ENCODE measurements at regions not wholly inside any gene's neighbourhood (a gene's known extent, or its start where the extent isn't known, plus 50 kb on each side); places are given as distances from the start of the nearest gene placed in this dataset.
A peak's percentile ranks its signal among the peaks of the same experiment; 100 is the strongest.
"Not testable (repeated sequence)": the region's sequence is repeated elsewhere in the genome, so short reads cannot be mapped to it uniquely, and the experiment has no call there.

DNA sequence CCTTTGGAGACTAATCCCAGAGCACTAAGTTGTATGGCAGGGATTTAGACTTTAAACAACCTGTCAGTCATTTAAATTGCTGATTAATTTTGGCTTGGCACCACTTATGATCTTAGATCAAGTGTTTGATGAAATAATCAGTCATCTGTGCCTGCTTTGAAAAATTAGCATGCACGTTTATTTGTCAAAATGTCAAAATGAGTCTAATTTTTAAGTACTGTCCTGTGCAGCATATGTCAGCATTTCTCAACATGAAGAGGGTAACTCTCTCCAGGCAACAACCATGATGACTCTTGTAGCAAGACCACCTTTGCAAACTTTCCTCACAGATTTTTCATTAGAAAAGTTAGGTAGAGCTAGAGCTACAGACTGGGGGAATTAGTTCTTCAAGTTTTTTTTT is 155.7 kb upstream of the GJE1 start:
- DNase-seq (ENCODE audit: insufficient read length, low spot score) (no peak), FAIRE-seq (no peak)

DNA sequence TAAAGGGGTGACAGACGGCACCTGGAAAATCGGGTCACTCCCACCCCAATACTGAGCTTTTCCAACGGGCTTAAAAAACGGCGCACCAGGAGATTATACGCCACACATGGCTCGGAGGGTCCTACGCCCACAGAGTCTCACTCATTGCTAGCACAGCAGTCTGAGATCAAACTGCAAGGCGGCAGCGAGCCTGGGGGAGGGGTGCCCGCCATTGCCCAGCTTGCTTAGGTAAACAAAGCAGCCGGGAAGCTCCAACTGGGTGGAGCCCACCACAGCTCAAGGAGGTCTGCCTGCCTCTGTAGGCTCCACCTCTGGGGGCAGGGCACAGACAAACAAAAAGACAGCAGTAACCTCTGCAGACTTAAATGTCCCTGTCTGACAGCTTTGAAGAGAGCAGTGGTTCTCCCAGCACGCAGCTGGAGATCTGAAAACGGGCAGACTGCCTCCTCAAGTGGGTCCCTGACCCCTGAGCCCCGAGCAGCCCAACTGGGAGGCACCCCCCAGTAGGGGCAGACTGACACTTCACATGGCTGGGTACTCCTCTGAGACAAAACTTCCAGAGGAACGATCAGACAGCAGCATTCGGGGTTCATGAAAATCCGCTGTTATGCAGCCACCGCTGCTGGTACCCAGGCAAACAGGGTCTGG is 162.8 kb upstream of the GJE1 start:
- not testable (repeated sequence) for DNase-seq (ENCODE audit: insufficient read length, low spot score); FAIRE-seq

DNA sequence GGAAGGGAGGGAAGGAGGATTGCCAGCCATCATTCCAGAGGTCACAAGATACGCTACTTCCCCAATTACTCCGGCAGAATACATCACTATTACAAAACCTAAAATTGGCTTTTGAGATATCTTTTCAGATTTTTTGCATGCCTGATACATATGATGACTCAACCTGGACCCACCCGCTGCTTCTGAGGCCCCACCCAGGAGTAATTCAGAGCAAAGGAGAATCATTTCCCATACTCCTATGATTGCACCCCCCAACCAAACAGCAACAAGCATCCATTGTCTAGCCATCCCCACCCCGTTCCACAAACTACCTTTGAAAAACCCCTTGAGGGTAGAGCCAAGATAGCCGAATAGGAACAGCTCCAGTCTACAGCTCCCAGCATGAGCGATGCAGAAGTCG is 163.5 kb upstream of the GJE1 start:
- FAIRE-seq (no peak), DNase-seq (ENCODE audit: insufficient read length, low spot score) (no peak)

DNA sequence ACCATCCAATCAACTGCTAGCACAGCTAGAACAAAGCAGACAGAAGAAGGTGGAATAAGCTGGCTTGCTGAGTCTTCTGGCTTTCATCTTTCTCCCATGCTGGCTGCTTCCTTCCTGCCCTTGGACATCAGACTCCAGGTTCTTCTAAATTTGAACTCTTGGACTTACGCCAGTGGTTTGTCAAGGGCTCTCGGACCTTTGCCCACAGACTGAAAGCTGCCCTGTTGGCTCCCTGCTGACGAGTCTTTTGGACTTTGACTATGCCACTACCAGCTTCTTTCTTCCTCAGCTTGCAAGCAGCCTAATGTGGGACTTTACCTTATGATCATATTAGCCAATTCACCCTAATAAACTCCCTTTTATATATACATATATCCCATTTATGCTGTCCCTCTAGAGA is 164.1 kb upstream of the GJE1 start:
- DNase-seq (ENCODE audit: insufficient read length, low spot score), result no peak
- FAIRE-seq, result no peak

DNA sequence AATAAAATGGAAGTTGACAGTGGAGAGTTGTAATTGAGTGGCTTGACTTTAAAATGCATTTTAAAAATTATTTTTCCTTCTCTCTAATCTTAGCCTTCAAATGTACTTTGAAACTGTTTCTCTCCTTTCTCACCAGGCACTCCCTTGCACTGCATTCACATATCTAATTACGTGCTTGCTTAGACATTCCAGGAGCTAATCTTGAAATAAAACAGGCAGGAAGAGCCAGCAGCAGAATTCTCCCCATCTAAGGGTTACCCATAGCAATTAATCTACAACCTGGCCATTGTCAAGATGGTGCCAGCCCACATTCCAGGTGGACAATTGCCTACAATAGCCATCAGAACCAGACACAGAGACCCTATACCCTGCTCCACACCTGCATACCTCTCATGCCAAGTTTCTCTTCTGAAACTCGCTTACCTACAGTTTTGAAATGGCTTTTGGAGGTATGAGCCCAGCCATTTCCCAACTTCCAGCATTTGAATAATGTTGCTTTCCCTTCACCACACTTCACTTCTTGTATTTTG is 167.6 kb upstream of the GJE1 start:
- no peak for DNase-seq (ENCODE audit: insufficient read length, low spot score)
- FAIRE-seq, result no peak

DNA sequence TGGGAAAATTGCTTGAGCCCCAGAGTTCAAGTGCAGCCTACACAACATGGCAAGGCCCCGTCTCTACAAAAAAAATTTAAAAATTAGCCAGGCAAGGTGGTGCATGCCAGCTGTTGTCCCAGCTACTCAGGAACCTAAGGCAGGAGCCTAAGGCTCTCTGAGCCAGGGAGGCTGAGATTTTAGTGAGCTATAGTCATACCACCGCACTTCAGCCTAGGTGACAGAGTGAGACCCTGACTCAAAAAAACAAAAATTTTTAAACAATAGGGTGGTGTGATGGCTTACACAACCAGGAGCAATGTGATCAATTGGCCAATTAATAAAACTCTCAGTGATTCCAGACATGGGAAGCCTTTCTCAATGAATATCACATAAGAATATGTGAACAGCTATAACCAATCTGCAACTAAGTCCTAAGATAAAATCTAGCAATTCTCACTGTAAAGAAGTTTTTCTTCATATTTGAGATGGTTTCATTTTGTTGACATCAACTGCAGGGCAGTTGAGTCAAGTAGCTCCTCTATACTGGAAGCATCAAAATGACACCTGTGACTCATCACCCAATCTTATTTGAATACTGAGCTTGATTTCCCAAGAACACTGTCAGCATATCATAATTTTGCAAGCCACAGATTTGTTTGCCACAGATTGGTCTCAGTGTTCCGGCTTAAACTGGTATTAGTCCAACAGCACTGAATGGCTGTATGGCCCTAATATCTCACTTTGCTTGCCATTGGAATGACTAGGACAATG is 169.0 kb upstream of the GJE1 start:
- DNase-seq (ENCODE audit: insufficient read length, low spot score), result no peak
- FAIRE-seq, result no peak

DNA sequence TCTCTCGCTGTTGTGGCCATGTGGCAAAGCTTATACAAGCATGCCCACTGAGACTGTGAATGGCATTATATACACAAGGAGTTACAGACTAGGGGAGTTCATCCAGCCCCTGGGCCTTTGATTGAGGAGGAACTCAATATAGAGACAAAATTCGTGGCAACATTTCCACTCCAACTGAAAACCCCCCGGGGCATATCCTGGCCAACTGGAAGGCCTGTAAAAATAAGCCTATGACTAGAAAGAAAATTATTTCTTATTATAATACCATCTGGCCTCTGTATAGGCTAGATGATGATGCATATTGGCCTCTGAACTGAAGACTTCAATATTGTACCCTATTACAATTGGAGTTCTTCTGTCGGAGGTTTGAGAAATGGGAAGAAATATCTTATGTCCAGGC is 175.5 kb upstream of the GJE1 start:
- DNase-seq (ENCODE audit: insufficient read length, low spot score), result no peak

DNA sequence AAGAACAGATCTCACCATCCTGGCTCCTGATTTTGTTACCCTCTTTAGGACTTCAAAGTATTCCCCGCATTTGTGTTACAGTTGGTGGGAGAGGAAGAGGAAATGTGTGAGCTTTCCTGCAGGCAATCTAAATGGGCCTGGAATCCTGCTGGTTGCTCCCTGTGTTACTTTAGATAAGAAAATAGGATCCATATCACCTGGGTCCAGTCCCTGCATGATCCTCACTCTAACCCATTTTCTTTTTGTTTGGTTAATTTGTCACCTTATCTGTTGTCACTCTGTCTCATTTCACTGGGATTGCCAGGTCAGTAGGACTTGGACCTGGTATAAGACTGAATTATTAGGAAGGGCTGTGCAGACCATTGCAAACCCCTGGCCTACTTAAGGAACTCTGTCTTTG is 175.9 kb upstream of the GJE1 start:
- no peak for FAIRE-seq

More for the DNA sequence above, 175.5 kb upstream of the GJE1 start:
- FAIRE-seq, result no peak

DNA sequence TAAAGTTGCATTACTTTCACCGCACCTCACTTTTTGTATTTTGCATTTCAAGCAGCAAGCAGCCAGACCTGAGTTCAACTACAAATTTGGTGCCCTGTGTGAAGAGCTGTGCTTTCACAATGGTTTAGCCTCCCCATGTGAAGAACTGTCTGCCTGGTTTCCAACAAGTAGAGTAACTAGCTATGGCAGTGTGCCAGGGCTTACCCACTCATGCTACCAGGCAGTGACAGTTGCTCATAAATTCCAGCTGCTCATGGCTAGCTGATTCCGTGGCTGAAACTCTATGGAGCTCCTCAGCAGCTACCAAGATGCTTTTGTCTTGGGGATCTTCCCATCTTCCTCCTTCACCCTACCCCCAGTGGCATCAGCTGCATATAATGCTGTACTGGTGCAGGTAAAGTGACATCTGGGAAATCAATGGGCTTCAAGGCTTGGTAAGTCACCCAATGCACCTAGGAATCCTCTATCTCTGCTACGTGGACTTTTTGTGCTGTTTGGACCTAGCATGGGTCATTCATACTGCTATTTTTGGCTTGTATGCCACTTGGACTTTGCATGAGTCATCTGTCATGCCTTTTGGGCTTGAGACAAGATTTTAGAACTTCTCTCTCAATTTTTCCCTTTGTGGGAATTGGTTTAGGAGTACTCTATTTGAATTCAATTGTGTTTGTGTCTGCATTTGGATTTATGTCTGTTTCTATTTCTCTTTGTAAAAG is 176.5 kb upstream of the GJE1 start:
- no peak for FAIRE-seq
- no peak for DNase-seq (ENCODE audit: insufficient read length, low spot score)

More for the DNA sequence above, 175.9 kb upstream of the GJE1 start:
- no peak for DNase-seq (ENCODE audit: insufficient read length, low spot score)

DNA sequence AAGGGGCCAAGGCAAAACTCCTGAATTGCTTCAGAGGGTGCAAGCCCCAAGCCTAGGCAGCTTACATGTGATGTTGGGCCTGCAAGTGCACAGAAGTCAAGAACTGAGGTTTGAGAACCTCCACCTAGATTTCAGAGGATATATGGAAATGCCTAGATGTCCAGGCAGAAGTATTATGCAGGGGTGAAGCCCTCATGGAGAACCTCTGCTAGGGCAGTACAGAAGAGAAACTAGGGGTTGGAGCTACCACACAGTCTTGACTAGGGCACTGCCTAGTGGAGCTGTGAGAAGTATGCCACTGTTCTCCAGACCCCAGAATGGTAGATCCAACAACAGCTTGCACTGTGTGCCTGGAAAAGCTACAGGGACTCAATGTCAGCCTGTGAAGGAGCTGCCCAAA is 179.7 kb upstream of the GJE1 start:
- no peak for DNase-seq (ENCODE audit: insufficient read length, low spot score)
- FAIRE-seq, result no peak

DNA sequence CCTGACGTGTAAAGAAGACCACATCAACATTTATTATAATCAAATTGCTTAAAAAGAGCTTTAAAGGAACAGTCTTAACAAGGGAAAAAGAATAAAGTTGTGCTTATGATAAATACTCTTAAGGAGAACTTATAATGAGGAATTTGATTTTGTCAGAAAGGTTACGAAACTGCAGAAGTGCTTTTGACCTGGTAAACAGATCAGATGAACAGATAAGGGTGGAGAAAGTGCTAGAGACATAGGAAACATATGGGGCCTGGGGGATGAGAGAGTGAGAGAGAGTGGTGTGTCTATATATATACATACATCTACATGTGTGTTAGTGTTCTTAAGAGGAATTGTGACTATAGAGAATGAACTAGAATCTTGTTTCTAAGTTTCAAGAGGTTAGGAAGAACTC is 186.2 kb upstream of the GJE1 start:
- FAIRE-seq (no peak), DNase-seq (ENCODE audit: insufficient read length, low spot score) (no peak)

DNA sequence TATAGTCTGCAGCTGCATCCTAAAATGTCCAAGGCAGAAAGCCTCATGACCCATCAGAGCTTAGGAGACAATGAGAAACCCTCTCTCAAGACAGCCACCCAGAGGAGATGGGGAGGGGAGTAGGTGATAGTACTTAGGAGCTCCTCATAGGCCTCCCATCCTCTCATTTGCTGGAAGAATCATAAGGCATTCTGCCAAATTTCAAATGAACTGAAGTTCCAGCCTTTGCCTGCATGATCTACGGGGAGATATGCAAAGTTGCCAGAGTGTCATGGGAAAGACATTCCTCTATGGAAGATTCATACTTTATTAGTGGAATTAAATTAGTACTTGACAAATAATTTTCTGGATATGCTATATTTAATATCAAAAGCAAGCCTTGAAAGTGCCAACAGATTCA is 194.1 kb upstream of the GJE1 start:
- DNase-seq (ENCODE audit: insufficient read length, low spot score) (no peak), FAIRE-seq (no peak)

DNA sequence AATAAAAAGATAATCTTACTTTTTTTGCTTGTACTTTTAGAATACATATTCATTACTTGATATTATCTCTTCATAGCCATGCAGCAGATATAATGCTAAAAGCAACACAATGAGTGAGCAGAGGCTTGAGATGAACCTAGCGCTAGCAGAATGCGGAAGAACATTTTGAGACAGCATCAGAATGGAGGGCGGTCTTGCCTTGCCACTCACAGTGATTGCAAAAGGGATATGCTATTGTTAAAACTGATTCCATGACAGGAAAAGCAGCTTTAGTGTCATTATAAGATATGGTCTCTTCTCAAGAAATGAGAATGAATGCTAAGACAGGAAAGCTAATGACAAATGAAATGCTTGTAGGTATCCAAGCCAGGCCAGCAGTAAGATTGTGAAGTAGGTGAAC is 200.0 kb upstream of the GJE1 start:
- DNase-seq (ENCODE audit: insufficient read length, low spot score), result no peak
- no peak for FAIRE-seq

DNA sequence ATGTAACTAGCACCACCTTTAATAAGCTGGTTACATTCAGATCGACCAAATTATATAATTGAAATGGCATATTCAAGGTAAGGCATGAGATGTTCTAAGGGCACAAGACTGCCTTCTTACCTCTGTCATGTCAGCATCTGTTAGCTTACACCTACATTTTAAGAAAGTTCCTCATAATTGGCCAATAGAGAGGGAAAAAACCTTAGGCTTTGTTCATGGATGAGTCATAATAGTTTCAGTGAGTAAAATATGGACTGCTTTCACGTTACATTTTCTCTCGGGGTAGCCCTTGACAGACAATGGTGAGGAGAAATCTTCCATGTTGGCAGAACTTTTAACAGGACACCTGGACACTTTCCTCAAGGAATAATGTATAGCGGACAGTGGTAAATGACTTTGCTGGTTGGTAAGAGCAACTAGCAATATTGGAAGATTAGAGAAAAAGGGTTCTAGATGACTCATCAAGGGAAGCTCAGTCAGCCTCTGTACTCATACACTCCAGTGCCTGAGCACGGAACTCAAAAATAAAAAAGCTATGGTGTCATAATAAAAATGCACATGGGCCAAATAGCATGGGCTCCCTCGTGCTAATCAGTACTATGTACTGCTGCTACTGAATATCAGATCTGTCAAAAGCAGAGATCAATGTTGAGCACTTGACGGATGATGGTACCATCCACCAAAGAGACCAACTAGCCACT is 206.4 kb upstream of the GJE1 start:
- FAIRE-seq; DNase-seq (ENCODE audit: insufficient read length, low spot score): not testable (repeated sequence)

DNA sequence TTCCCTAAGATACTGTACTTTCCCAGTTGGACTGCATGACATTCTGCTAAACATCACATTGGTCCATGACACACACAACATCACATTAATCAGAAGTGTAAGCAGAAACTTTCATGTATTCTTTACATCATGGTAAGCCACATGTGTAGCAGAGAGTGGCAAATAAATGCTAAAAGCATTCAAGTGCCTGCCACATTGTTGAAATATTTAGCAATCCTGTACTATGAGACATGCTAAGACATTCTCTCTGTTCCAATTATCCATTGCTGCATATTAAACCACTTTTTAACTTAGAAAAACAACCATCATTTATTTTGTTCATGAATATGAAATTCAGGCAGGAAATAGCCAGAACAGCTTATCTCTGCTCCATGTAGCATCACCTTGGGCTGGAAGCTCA is 207.7 kb upstream of the GJE1 start:
- DNase-seq (ENCODE audit: insufficient read length, low spot score), result no peak
- no peak for FAIRE-seq

DNA sequence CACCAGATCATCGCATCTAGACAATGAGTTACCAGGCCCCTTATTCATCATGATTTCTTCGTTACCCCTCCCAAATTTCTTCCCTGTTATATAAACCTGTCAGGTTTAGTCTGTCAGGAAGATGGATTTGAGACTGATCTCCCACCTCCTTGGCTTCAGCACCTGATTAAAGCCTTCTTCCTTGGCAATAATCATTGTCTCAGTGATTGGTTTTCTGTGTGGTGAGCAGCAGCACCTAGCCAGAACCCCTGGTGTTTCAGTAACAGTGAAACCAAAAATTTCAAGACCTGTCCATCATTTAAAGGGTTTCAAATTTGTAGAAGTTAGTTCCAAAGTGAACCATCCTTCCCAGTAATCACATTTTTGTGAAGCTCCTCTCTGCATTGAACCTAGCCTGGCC is 209.8 kb upstream of the GJE1 start:
- no peak for FAIRE-seq

DNA sequence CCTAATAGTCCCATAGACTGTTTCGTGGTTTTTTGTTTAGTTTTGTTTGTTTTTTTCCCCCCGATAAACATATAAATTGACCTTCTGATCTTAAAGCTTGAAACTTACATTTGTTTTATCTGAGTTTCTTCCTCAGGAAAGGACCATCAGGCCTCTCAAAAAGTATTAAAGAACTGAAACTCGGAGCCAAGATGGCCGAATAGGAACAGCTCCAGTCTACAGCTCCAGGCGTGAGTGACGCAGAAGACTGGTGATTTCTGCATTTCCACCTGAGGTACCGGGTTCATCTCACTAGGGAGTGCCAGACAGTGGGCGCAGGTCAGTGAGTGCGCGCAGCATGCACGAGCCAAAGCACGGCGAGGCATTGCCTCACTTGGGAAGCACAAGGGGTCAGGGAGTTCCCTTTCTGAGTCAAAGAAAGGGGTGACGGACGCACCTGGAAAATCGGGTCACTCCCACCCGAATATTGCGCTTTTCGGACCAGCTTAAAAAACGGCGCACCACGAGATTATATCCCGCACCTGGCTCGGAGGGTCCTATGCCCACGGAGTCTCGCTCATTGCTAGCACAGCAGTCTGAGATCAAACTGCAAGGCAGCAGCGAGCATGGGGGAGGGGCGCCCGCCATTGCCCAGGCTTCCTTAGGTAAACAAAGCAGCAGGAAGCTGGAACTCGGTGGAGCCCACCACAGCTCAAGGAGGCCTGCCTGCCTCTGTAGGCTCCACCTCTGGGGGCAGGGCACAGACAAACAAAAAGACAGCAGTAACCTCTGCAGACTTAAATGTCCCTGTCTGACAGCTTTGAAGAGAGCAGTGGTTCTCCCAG is 215.8 kb upstream of the GJE1 start:
- not testable (repeated sequence) for FAIRE-seq; DNase-seq (ENCODE audit: insufficient read length, low spot score)

More for the DNA sequence above, 209.8 kb upstream of the GJE1 start:
- no peak for DNase-seq (ENCODE audit: insufficient read length, low spot score)

DNA sequence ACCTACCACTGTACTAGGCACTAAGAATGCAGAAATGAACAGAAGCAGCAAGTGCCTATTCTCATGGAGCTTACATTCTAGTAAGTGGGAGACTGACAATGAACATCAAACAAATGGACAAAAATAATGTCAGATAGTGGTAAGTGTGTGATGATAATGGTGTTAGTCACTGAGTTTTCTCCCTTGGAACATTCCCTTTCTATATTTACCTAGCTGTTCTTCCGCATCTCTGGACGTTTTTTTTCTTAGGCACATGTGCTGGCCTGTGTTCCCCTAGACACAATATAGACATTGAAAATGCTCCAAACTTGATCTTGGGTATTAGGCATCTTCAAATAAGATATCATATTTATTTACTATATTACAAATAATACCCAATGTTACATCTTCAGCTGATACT is 218.1 kb upstream of the GJE1 start:
- FAIRE-seq (no peak), DNase-seq (ENCODE audit: insufficient read length, low spot score) (no peak)

DNA sequence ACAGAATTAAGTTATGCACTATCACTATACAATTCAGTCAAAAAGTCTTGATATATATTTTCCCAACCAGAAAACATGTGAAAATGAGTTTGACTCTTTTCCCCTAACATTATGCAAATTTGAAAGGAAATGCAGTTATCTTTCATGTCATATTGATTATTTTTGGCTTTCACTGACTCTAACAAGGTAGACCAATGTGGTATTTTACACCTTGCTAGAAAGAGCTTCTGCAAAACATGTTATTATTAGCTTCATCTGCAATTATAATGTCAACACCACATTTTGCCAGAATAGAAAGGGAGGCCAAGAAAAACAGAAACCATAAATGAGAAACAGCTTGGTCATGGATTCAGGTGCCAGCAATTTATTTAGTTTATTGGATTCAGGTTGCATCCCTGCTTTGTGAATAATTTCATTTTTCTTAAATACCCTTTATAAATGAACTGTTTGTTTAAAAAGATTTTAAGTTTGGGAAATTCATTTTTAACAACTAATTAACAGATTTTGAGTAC is 226.1 kb upstream of the GJE1 start:
- peak; percentile 48 for FAIRE-seq
- DNase-seq (ENCODE audit: insufficient read length, low spot score), result no peak

DNA sequence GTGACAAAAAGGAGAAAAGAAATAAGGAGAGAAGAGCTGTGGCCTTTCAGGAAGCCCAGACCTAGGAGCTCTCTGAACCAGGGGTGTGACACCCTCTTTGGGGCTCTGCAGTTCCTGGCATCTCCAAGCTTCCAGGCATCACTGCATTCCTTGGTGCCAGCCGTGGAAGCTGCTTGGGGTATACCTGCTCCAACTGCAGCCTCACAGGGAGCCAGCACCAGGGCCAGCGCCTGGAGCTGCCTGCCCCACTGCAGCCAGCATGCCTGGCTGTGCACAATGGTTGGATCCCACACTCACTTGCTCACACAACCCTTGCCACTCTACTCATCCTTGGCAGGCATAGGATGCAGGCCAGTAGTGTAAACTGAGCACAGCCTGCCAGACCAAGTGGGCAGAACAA is 242.1 kb upstream of the GJE1 start:
- no peak for FAIRE-seq

More for the DNA sequence above, 242.1 kb upstream of the GJE1 start:
- no peak for DNase-seq (ENCODE audit: insufficient read length, low spot score)
